Keratinocyte (primary cell): ENCODE measurements at regions not wholly inside any gene's neighbourhood (a gene's known extent, or its start where the extent isn't known, plus 50 kb on each side); places are given as distances from the start of the nearest gene placed in this dataset.

Experiments
- DNase-seq: peaks from one replicate; pipeline ENCODE4 v3.0.0-alpha.2; 2011; ENCODE audit warnings: low read depth, missing footprints, low spot score
- FAIRE-seq: peaks from 2 replicates; lab custom pipeline; 2011; peaks lifted over from hg19 to GRCh38; lab: Jason Lieb, UNC
- H2AFZ ChIP-seq: 2 replicates; pipeline ENCODE4 v1.6.0; 2012; ENCODE audit warnings: low read length, control low read depth, inconsistent platforms; ENCODE audit not compliant: control insufficient read depth
- H3K27ac ChIP-seq: 2 replicates; pipeline ENCODE4 v1.5.1; 2011; ENCODE audit warnings: low read length; ENCODE audit not compliant: control insufficient read depth, insufficient read depth
- H3K27me3 ChIP-seq: 3 replicates; pipeline ENCODE4 v1.6.0; 2011; ENCODE audit warnings: low read length; ENCODE audit not compliant: control insufficient read depth, insufficient read depth; ENCODE audit errors: extremely low read depth
- H3K36me3 ChIP-seq, 2 experiments: 2 replicates in 1 of 2; 3 replicates in 1 of 2; pipeline ENCODE4 v1.5.1; 2011; ENCODE audit warnings: low read length in 2 of 2, mild to moderate bottlenecking in 1 of 2; ENCODE audit not compliant: control insufficient read depth in 2 of 2, insufficient read depth in 2 of 2; ENCODE audit errors: extremely low read depth in 1 of 2
- H3K4me1 ChIP-seq: 3 replicates; pipeline ENCODE4 v1.5.1; 2011; ENCODE audit warnings: low read length; ENCODE audit not compliant: control insufficient read depth, insufficient read depth; ENCODE audit errors: extremely low read depth
- H3K4me2 ChIP-seq: 3 replicates; pipeline ENCODE4 v1.6.0; 2011; ENCODE audit warnings: low read depth, low read length; ENCODE audit not compliant: control insufficient read depth, insufficient read depth; ENCODE audit errors: extremely low read depth
- H3K4me3 ChIP-seq, 3 experiments: fragments of 200-600 bp in 1 of 3; sonication (generic) in 1 of 3; 2 replicates in 2 of 3; 3 replicates in 1 of 3; pipeline ENCODE4 v1.5.1; 2011 to 2016; ENCODE audit warnings: low read length in 3 of 3, mild to moderate bottlenecking in 3 of 3, control low read depth in 2 of 3, inconsistent platforms in 1 of 3, low read depth in 1 of 3, mixed read lengths in 1 of 3, mixed run types in 1 of 3, moderate library complexity in 1 of 3; ENCODE audit not compliant: control insufficient read depth in 2 of 3, insufficient read depth in 2 of 3; ENCODE audit errors: extremely low read depth in 1 of 3
- H3K79me2 ChIP-seq: 2 replicates; pipeline ENCODE4 v1.6.0; 2012; ENCODE audit warnings: low read length; ENCODE audit not compliant: control insufficient read depth, insufficient read depth
- H3K9ac ChIP-seq: 3 replicates; pipeline ENCODE4 v1.6.0; 2011; ENCODE audit warnings: low read length; ENCODE audit not compliant: control insufficient read depth, insufficient read depth; ENCODE audit errors: extremely low read depth
- H3K9me1 ChIP-seq: 3 replicates; pipeline ENCODE4 v1.6.0; 2011; ENCODE audit warnings: low read length; ENCODE audit not compliant: control insufficient read depth, insufficient read depth; ENCODE audit errors: extremely low read depth
- H3K9me3 ChIP-seq: 2 replicates; pipeline ENCODE4 v1.5.1; 2012; ENCODE audit warnings: low read depth, low read length; ENCODE audit not compliant: control insufficient read depth
- H4K20me1 ChIP-seq: 3 replicates; pipeline ENCODE4 v1.6.0; 2011; ENCODE audit warnings: low read length; ENCODE audit not compliant: control insufficient read depth, insufficient read depth; ENCODE audit errors: extremely low read depth
- EZH2 ChIP-seq: IDR thresholded peaks from one replicate; pipeline ENCODE4 v1.6.1; 2012; ENCODE audit warnings: inconsistent platforms, mild to moderate bottlenecking, low read length, moderate library complexity
- dilution Hi-C: fragments of 300-500 bp; cut with MboI; formaldehyde crosslinking; loops from one replicate; pipeline ENCODE4 v1.7.0; 2020; ENCODE audit warnings: low sequenced_read_pairs; ENCODE audit not compliant: extremely low pct_ligation_motif_present
- TF ChIP-seq, protein P1 (sequence below), 3 experiments: IDR thresholded peaks in 1 of 3; conservative IDR thresholded peaks in 1 of 3; optimal IDR thresholded peaks in 1 of 3; 2 replicates in 2 of 3; 3 replicates in 1 of 3; pipeline versions ENCODE3 to v1.5.1; 2011; ENCODE audit warnings: low read length in 3 of 3, mild to moderate bottlenecking in 3 of 3, moderate library complexity in 2 of 3, control low read depth in 1 of 3, inconsistent platforms in 1 of 3; ENCODE audit not compliant: insufficient read depth in 2 of 3; ENCODE audit errors: extremely low read depth in 1 of 3

GRCh38 chr22:23516304-23516703 lies 63.8 kb downstream of the IGLL1 start:
- no peak overlapping the region for H3K4me3 ChIP-seq
- no peak overlapping the region for H3K4me2 ChIP-seq
- H3K9me3 ChIP-seq = no peaks in the 10 kb centered on the region
- no peaks in the 10 kb centered on the region for H3K36me3 ChIP-seq
- H3K4me1 ChIP-seq = peaks cover 1% of the 10 kb centered on the region
- H3K9me1 ChIP-seq = no peaks in the 10 kb centered on the region
- no peak overlapping the region for H3K9ac ChIP-seq
- dilution Hi-C loops = no loop called here
- H3K27ac ChIP-seq = no peak overlapping the region
- TF ChIP-seq EZH2 = no peak
- TF ChIP-seq, protein P1, sequence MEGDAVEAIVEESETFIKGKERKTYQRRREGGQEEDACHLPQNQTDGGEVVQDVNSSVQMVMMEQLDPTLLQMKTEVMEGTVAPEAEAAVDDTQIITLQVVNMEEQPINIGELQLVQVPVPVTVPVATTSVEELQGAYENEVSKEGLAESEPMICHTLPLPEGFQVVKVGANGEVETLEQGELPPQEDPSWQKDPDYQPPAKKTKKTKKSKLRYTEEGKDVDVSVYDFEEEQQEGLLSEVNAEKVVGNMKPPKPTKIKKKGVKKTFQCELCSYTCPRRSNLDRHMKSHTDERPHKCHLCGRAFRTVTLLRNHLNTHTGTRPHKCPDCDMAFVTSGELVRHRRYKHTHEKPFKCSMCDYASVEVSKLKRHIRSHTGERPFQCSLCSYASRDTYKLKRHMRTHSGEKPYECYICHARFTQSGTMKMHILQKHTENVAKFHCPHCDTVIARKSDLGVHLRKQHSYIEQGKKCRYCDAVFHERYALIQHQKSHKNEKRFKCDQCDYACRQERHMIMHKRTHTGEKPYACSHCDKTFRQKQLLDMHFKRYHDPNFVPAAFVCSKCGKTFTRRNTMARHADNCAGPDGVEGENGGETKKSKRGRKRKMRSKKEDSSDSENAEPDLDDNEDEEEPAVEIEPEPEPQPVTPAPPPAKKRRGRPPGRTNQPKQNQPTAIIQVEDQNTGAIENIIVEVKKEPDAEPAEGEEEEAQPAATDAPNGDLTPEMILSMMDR (optimal IDR thresholded peaks at IDR 0.05 in 1 of 3, IDR thresholded peaks at IDR 0.05 in 1 of 3, conservative IDR thresholded peaks at IDR 0.05 in 1 of 3; ENCODE audit: extremely low read depth in 1 of 3, insufficient read depth in 2 of 3, low read length in 3 of 3) = no peak
- H3K27me3 ChIP-seq = no peaks in the 10 kb centered on the region
- H3K79me2 ChIP-seq = no peaks in the 10 kb centered on the region
- FAIRE-seq (no peak), DNase-seq (no peak)
- no peak overlapping the region for H2AFZ ChIP-seq
- H4K20me1 ChIP-seq = no peaks in the 10 kb centered on the region

DNA sequence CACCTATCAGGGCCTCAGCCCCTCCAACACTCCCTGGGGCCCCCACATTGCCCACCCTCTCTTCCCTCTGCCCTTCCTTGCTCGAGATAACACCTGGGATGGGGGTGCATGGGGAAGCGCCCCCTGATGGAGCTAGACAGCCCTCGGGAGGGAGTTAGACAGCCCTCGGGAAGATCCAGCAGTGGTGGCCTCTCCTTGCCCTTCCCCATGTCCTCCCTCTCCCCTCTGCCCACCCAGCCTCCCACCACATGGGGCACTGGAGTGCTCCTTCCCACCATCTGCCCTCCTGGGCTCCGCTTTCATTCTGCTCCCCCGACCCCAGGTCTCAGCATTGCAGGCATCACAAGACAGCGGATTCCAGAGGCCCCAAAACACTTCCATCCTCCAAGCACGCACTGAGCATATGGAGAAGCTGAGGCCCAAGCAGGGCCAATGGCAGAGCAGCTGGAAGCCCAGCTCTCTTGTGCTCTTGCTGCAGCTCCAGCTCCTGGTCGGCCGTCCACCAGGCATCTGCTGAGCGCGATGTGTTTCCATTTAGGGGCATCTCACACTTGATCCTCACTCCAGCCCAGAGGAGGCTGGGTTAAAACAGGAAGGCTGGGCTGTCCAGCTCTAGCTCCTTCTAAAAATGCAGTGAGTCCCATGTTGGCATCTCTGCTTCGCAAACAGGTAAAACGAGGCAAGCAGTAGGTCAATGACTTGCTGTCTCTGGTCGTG lies 65.6 kb downstream of the IGLL1 start:
- no peaks in the 10 kb centered on the region for H3K79me2 ChIP-seq
- no peak overlapping the region for H3K9ac ChIP-seq
- no peaks in the 10 kb centered on the region for H3K9me3 ChIP-seq
- H4K20me1 ChIP-seq = no peaks in the 10 kb centered on the region
- no peak for DNase-seq
- H3K27ac ChIP-seq = no peak overlapping the region
- no peaks in the 10 kb centered on the region for H3K36me3 ChIP-seq
- H3K4me1 ChIP-seq = no peaks in the 10 kb centered on the region
- H3K4me2 ChIP-seq = no peak overlapping the region
- dilution Hi-C loops = no loop called here
- TF ChIP-seq EZH2 = no peak
- TF ChIP-seq, protein P1 (optimal IDR thresholded peaks at IDR 0.05 in 1 of 3, IDR thresholded peaks at IDR 0.05 in 1 of 3, conservative IDR thresholded peaks at IDR 0.05 in 1 of 3; ENCODE audit: extremely low read depth in 1 of 3, insufficient read depth in 2 of 3, low read length in 3 of 3) = no peak
- no peaks in the 10 kb centered on the region for H3K9me1 ChIP-seq
- H2AFZ ChIP-seq = no peak overlapping the region
- H3K4me3 ChIP-seq = no peak overlapping the region
- no peaks in the 10 kb centered on the region for H3K27me3 ChIP-seq
- FAIRE-seq = no peak
